ENCODE measurements at regions not wholly inside any gene's neighbourhood (a gene's known extent, or its start where the extent isn't known, plus 50 kb on each side); places are given as distances from the start of the nearest gene placed in this dataset.

- Histone ChIP-seq H3K4me3 (replicated peaks; ENCODE audit: insufficient read depth, low read length) (no peak overlapping the region), H3K27ac (replicated peaks) (no peak overlapping the region), H3K27me3 (ENCODE audit: insufficient read depth, poor library complexity, severe bottlenecking) (no peaks in the 10 kb centered on the region)
- DNase-seq (ENCODE audit: low read depth in 1 of 2, low spot score in 1 of 2): no peak
- TF ChIP-seq SPI1 (IDR thresholded peaks at IDR 0.05; ENCODE audit: borderline replicate concordance, low read depth) (no peak), CTCF (IDR thresholded peaks at IDR 0.05; ENCODE audit: insufficient read depth, low read length) (no peak), POLR2AphosphoS5 (IDR thresholded peaks at IDR 0.05; ENCODE audit: low read depth) (no peak), GABPA (IDR thresholded peaks at IDR 0.05; ENCODE audit: low read depth) (no peak), REST (IDR thresholded peaks at IDR 0.05; ENCODE audit: insufficient replicate concordance, low read depth) (no peak)
Observed at GRCh38 chr12:116656306-116656705, 81.6 kb downstream of the SPRING1 start.

GRCh38 chr12:116654226-116654743, 83.6 kb downstream of the SPRING1 start:
- TF ChIP-seq SPI1 (IDR thresholded peaks at IDR 0.05; ENCODE audit: borderline replicate concordance, low read depth): no peak
- TF ChIP-seq POLR2AphosphoS5 (IDR thresholded peaks at IDR 0.05; ENCODE audit: low read depth): no peak
- TF ChIP-seq REST (IDR thresholded peaks at IDR 0.05; ENCODE audit: insufficient replicate concordance, low read depth): no peak
- H3K27ac ChIP-seq (replicated peaks): no peak overlapping the region
- no peak overlapping the region for H3K4me3 ChIP-seq (replicated peaks; ENCODE audit: insufficient read depth, low read length)
- no peaks in the 10 kb centered on the region for H3K27me3 ChIP-seq (ENCODE audit: insufficient read depth, poor library complexity, severe bottlenecking)
- no peak for DNase-seq (ENCODE audit: low read depth in 1 of 2, low spot score in 1 of 2)

GRCh38 chr12:116651089-116651488, 86.8 kb downstream of the SPRING1 start:
- H3K4me3 ChIP-seq (replicated peaks; ENCODE audit: insufficient read depth, low read length): no peak overlapping the region
- no peaks in the 10 kb centered on the region for H3K27me3 ChIP-seq (ENCODE audit: insufficient read depth, poor library complexity, severe bottlenecking)
- TF ChIP-seq SPI1 (IDR thresholded peaks at IDR 0.05; ENCODE audit: borderline replicate concordance, low read depth): no peak
- TF ChIP-seq REST (IDR thresholded peaks at IDR 0.05; ENCODE audit: insufficient replicate concordance, low read depth): no peak
- no peak for TF ChIP-seq GABPA (IDR thresholded peaks at IDR 0.05; ENCODE audit: low read depth)
- TF ChIP-seq CTCF (IDR thresholded peaks at IDR 0.05; ENCODE audit: insufficient read depth, low read length): no peak
- no peak for TF ChIP-seq POLR2AphosphoS5 (IDR thresholded peaks at IDR 0.05; ENCODE audit: low read depth)
- no peak overlapping the region for H3K27ac ChIP-seq (replicated peaks)
- no peak for DNase-seq (ENCODE audit: low read depth in 1 of 2, low spot score in 1 of 2)

All from HL-60 (cell line).